Stimulated activated CD4-positive, alpha-beta T cell treated with anti-CD3 and anti-CD28 coated beads, Interleukin-15, amount 100 ng/mL, for 1 hour (primary cell): ENCODE measurements at regions not wholly inside any gene's neighbourhood (a gene's known extent, or its start where the extent isn't known, plus 50 kb on each side); places are given as distances from the start of the nearest gene placed in this dataset.
A peak's percentile ranks its signal among the peaks of the same experiment; 100 is the strongest.

Experiments used
- DNase-seq, 2 donors: peaks; one replicate each; pipeline ENCODE4 v3.0.0-alpha.2; 2020; ENCODE audit warnings: low read depth in 1 of 2, low spot score in 1 of 2

DNA sequence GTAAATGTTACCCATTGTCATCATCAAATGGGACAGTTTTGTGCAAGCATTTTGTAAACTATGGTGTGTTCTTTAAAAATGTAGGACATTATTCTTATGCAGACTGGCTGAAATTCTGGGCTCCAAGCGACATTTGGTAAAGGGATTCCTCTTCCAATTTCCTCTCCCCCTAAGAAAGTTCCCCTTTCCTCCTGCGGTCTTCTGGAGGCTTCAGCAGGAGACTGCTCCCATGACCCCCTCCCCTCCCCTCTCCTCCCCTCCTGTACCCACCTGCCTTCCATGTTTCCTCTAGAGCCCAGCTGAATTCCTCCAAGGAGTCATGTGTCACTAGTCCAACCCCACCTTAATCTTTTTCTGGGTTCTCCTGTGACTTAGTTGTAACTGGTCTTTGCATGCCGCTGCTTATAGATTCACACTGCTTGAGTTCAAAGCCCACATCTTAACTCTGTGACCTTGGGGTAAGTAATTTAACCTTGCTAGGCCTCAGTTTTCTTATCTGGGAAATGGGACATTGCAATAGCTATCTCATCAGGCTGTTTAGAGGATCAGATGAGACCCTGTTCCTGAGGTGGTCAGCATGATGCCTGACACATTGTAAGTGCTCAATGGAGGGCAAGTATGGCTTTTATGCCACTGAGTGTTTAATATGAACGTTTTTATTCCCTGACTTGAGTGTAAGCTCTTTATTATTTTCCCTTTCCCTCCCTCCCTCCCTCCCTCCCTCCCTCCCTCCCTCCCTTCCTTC is 69.9 kb upstream of the WDR26 start:
- no peak for DNase-seq

DNA sequence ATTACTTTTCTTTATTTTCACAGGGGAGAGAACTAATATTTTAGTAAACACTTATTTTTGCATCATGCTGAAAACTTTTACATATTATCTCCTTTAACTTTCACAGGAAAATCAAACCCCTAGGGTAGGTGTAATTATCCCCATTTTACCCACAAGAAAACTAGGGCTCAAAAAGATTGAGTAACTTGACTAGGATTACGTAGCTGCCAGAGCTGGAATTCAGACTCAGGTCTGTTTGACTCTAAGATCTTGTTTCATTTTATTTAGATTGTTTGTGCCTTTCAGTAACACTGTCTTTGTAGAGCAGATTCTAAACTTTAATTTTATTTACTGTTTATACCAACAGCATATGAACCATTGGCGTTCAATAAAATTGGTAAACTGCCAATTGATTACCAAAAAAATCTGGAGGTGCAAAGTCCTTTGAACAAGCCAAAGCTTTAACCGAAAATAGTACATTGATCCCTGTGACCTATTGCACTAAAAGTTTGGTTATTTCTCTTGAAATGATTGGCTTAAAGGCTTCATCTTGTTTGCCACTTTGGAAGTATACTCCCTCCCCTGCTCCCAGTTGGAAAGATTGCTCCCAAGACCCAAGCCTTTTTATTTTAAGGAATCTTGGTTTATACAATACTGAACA is 71.0 kb upstream of the WDR26 start:
- DNase-seq = no peak

DNA sequence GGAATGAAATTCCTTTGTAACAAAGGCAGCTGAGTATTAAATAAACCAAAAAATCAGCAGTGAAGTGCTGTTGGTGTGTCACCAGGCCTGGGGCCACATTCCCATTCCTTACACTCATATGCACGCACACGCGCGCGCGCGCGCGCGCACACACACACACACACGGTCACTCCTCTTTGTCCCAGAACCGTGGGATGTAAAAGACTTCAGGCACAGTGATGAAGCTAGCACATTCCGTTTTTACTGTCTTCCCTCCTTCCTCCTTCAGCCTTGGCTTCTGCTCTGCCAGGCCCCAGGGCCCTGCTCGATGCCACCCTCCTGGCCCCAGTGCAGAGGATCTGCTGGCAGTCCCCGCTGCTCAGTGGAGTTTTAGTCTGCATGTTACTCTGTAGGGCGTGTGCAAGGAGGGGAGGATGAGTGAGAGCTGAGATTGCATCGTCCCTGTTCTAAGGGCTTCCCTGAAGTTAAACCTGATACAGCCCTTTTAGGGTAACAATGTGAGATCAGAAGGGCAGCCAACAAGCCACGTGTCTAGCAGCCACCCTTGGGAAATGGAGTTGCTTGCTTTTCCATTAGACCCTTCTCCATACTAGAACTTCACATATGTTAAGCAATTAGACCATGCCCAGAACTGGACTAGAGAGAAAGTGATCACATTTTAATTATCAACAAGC is 71.7 kb upstream of the WDR26 start:
- no peak for DNase-seq

DNA sequence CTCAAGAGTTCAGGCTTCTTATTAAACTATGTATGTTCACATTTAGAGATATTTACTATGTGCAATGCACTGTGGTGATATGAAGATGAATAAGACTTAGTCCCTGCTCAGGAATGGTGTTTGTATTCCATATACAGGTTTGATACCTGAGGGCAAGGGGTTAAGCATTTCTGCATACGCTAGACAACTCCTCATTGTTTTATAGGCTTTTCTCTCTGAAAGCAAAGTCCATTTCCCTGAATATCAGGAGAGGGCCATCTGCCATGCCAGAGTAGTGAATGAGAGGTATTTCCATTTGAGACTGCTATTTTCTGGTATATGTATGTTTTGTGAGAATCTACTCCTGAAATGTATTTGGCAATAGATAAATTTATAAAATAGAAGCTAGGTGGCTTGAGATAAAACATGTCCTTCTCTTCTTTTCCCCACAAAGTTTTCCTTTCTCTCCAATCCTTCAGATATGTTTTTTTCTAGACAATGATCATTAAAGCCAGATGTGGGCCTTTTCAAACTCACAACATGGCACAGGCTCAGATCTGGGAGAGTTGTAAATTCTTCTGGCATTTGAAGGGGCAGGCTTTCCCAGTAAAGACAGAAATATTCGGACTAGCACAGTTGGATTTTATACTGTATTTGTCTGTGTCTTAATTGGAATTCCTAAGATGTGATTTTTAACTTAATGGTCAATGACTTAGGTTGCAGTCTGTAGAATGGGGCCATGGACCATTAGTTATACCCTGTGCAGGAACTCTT is 73.3 kb upstream of the WDR26 start:
- no peak for DNase-seq

DNA sequence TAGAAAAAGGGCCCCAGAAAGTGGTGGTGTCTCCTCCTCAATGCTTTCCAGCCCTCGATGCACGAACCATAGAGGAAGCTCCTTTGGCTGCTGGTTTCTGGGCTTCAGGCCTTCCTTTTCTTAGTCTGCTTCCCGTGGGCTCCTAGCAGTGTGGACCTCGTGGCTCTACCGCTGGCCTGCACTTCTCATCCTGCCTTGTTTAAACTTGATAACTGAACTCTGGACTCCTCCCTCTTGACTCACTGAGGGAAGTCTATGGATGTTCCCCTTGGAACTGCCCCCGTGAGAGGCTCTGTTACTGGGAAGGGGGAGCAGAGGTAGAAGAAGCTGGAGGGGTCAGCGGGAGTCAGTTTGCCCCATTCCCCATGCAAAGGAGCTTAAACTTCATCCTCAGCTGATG is 75.3 kb upstream of the WDR26 start:
- no peak for DNase-seq

DNA sequence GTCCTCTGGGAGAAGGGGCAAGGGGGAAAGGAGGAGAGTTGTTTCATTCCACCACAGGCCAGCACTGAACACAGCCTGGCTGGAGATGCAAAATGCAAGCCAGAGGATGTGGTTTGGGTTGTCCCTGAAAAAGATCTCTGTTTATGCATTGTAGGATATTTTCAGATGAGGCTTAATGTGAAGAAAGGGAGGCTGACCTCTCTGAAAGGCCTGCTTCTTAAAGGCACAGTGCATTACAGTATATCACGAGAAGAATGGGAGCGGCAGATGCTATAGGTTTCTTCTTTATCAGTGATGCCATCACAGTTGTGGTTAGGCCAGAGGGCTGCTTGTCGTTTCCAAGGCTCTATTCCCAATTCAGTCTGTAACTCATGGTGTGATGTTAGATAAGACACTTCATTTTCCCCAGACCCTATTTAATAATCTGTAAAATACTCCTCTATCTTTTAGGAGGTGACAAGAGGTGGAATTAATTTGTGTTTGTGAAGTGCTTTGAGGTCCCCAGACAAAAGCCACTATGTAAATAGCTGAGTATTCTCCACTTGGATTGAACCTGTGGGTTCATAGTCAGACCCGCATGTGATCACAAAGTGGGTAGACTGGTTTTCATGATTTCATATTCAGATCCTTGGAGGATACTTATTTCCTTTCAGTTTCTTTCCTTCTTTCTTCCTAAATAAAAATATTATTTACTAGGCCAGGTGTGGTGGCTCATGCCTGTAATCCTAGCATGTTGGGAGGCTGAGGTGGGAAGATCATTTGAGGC is 76.5 kb upstream of the WDR26 start:
- DNase-seq = no peak

DNA sequence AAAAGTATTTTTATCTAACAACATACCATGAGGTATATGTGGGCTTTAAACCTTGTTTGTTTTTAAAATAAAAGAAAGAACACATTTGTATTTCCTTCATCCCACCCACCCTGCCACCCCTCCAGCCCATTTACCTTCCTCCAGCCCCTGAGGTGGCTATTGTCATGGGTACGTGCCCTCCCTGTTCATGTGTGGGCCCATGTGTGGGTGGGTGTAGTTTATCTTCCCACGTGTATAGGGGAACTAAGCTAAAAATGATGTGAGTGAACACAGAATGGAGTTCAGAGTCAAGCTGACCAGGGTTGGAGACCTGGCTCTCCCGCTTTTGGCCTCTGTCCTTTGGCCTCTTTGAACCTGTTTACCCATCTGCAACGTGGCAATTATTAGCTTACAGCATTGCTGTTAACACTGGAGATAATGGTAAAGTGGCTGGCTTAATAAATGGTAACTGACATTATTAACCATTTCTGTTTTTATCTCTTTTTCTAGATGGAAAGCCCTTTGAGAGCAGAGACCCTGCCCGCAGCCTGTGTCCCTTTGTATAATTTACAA is 78.1 kb upstream of the WDR26 start:
- no peak for DNase-seq

DNA sequence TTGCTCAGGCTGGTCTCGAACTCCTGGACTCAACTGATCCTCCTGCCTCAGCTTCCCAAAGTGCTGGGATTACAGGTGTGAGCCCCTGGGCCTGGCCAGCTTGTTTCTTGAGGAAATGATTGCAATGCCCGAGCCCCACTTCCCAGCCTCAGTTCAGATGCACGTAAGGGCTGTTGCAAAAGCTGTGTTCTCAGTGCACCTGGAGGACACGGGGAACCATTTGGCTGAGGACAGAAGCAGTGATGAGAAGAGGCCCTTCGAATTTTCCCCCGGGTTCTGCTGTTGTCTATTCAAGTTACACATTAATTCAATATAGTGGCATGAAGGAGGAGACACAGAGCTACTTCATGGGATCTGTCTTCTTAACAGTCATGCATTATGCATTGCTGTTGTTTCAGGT is 78.8 kb upstream of the WDR26 start:
- no peak for DNase-seq

DNA sequence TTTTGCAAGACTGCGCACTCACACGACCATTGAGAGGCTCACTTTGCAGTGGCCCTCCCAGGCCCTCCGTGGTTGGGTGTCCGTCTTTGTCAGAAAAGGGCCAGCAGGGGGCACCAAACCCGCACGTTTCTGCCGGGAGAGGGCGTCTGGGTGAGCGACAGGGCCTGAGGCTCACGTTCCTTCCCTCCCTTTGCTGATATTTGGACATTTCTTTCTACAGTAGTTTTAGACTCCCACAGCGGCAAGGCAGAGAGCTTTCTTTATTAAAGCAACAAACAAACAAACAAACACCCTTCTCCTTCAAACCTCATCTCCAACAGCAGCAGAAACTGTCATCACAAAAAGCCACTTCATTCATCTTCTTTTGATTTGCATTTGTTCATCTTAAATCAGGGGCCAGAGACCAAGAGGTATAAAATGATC is 79.2 kb upstream of the WDR26 start:
- DNase-seq = peak; percentile 66 to 80

DNA sequence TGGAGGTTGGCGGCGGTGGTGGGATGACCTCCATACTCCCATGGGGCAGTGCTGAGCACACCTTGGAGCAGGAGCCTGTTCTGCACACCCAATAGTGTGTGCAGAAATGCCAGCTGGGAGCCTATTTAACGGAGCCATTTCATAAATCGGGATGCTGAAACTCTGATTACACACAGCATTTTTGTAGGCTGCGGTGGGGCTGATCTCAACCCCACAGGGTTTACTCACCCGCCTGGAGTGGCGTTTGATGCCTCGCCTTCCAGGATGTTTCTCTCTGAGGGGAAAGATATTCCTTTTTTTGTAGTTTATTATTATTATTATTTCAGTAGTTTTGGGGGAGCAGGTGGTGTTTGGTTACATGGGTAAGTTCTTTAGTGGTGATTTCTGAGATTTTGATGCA is 82.6 kb upstream of the WDR26 start:
- DNase-seq = no peak

DNA sequence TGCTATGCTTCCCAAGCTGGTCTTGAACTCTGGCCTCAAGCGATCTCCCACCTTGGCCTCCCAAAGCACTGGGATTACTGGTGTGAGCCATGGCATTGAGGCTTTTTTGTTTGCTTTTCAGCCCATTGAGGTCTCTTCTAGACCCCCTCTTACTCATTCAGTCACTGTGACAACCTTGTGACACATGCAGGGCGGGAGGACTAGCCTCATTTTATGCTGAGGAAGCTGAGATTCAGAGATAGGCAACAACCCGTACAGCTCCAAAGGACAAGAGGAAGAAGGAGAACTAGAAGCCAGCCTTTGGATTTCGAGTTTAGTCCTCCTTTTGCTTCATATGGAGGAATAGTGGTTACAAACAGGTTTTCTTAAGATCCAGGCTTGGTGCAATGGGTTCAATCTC is 83.9 kb upstream of the WDR26 start:
- no peak for DNase-seq

DNA sequence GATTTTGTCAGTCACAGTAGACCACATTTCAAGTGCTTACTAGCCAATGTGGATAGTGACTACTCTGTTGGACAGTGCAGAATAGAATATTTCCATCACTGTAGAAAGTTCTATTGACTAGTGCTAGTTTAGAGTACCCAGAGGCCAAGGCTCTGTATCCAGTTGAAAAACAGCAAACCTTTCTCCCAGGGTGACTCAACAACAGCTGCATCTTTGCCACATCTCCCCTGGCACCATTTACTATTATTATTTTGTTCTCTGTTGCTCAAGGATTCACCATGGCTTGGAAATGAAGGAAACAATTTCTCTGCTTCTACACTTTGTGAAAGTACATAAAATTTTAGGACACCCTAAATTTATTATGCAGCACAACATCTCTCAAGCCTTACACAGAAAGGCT is 85.3 kb upstream of the WDR26 start:
- DNase-seq = no peak

DNA sequence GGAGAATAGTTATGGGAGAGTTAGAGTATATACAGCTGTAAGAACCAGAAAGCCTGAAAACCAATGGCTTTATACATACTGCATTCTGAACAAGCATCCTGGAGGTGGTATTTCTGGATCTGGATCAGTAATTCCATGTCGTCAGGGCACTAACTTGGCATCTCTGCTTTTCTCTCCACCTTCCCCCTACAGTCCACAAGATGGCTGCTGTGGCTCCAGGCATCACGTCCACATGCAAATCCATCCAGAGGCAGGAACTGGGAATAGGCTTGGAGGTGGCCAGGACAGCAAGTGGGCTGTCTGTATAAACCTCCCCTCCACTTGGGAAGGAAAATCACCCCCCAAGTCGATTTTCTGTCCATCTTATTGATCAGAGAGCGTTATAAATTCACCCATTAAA is 86.2 kb upstream of the WDR26 start:
- DNase-seq = no peak

DNA sequence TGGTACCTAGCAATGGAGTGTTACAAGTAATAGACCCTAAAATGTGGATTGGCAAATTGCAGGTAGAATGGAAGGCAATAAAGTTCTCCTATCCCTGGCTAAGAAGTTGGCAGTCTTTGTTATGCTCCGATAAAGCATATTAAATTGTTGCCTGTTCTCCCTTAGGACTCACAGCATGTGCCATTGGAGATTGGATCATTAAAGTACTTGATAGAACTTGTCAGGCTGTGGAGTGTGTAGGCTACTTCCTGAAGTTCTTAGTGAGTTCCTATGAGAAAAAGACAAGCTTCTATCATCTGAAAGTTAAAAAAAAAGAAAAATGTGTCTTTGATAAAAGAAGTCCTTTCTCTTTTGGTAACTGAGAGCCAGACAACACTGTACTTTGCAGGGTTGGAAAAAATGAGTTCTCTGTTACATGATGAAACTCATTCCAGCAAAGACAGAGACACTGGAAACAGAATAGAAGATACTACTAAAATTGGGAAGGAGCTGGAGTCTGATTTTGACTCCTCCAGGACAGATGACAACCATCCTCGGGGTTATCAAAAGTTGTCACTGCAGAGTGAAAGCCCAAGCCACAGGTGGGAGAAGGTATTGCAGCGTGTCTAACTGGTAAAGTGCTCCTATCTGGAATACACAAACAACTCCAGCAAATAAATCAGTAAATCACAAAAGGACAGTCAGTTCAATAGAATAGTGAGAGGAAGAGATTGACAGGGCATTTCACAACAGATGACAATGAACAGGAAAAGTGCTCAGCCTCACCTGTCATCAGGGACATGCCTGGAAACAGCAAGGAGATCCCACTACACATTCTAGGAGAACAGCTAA is 87.5 kb upstream of the WDR26 start:
- no peak for DNase-seq

DNA sequence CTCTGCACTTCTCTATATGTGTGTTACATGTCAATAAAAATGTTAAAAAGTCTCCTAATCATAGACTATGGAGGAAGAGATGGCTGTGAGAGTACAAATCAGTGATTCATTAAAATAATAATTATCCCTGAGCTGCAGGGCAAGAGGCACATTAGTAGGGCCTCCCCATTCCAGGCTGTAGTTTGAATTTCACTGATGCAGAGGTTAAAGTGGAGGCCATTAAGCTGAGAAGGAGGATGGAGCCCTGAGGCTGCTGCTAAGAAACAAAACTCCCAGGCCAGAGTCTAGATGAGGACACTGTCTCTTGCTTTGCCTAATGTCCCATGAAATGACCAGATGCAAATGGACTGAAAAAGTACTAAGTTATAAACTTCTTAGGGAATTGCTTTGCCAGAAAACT is 89.1 kb upstream of the WDR26 start:
- DNase-seq = no peak

DNA sequence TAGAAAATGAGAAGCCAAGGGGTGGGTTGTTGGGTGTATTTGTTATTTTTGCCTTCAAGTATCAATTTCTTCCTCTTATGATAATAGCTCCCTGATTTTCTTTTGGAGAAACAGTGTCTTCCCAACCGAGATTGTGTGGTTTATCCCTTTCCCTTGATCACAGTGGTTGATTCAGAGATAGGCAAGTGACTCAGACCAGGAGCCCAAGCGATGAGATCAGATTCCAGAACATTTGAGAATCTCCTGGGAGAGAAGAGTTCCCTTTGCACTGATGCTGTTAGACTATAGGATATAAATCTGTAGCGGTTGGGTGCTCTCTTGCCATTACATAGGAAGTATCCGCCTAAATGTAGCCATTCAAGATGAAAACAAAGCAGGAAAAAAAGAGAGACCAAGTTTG is 90.1 kb upstream of the WDR26 start:
- DNase-seq = no peak

DNA sequence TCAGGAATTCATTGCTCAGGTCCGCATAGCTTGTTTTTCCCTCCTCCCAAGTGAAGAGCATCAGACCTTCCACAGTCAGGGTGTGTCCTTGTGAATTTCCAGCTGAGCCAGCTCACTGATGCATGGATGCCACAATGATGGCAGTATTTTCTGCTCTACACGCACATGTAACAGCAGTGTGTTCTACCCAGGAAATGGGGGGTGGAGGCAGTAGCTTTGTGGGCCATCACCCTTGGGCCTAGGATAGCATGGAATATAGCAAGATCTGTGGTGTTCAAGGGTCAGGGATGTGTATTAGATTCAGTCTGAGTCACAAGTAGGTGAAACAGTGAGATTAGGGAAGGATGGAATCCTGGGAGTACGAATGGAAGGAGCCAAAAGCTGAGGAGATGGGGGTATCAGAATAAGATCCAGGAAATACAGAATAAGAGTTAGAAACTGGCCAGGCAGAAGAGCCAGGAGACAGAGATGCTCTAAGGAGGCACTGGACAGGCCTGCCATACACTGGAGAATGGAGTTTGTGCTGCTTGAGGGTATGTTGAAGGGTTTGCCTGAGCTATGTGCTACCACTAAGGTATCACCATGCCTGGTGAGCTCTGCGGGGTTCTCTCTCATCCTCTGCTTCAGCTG is 90.6 kb upstream of the CNIH3 start:
- DNase-seq = no peak

DNA sequence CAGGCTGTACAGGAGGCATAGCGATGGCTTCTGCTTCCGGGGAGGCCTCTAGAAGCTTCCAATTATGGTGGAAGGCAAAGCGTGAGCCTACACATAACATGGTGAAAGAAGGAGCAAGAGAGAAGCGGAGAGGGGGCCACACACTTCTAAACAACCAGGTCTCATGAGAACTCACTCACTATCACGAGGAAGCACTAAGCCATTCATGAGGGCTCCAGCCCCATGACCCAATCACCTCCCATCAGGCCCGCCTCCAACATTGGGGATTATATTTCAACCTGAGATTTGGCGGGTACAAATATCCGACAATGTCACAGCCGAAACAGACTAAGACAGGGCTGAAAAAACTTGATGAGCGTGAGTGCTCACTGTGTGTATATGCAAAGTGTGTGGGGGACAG is 89.3 kb upstream of the CNIH3 start:
- no peak for DNase-seq

DNA sequence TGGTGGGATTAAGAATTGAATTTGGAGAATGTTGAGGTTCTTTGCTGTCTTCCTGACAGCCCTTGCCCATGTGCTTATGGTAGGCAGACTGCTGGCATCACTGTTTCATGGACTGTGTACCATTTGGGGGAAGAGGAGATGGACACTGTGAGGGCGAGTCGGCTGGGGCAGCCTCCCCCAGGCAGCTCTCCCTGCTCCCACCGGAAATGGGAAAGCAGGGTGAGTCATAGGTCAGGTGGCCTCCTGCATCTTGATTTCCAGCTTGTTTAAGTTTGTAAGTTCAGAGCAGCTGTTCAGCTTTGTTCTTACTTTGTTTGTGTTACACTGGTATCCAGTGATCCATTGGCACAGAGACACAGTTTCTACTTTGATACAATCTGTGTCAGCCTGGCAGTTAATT is 87.2 kb upstream of the CNIH3 start:
- DNase-seq = no peak
